COLO668 (cell line): ENCODE measurements at regions not wholly inside any gene's neighbourhood (a gene's known extent, or its start where the extent isn't known, plus 50 kb on each side); places are given as distances from the start of the nearest gene placed in this dataset.
"Not testable (repeated sequence)": the region's sequence is repeated elsewhere in the genome, so short reads cannot be mapped to it uniquely, and the experiment has no call there.

Experiments
- DNase-seq: peaks from one replicate; lab custom pipeline; 2025; ENCODE audit not compliant: unreplicated experiment; lab: John Stamatoyannopoulos, UW

GRCh38 chr12:63508543-63508942 is 159.8 kb downstream of the DPY19L2 start:
- no peak for DNase-seq

- no peak for DNase-seq
These were observed 168.7 kb downstream of the DPY19L2 start for GRCh38 chr12:63499567-63499966.

GRCh38 chr12:63498239-63498638 is 170.1 kb downstream of the DPY19L2 start:
- DNase-seq, result no peak

GRCh38 chr12:63496654-63497053 is 171.6 kb downstream of the DPY19L2 start:
- no peak for DNase-seq

GRCh38 chr12:63495974-63496373 is 172.3 kb downstream of the DPY19L2 start:
- no peak for DNase-seq

GRCh38 chr12:63493357-63493756 is 174.9 kb downstream of the DPY19L2 start:
- DNase-seq, result not testable (repeated sequence)

- no peak for DNase-seq
These were observed 188.1 kb downstream of the DPY19L2 start for GRCh38 chr12:63480186-63480585.

- DNase-seq, result no peak
These were observed 198.1 kb downstream of the DPY19L2 start for GRCh38 chr12:63470161-63470560.

- DNase-seq, result no peak
These were observed 200.3 kb downstream of the DPY19L2 start for GRCh38 chr12:63467951-63468350.

- DNase-seq, result no peak
These were observed 210.4 kb downstream of the DPY19L2 start for GRCh38 chr12:63457857-63458256.

- DNase-seq, result no peak
These were observed 210.9 kb downstream of the DPY19L2 start for GRCh38 chr12:63457428-63457827.

GRCh38 chr12:63450816-63451215 is 217.5 kb downstream of the DPY19L2 start:
- DNase-seq, result no peak

- no peak for DNase-seq
These were observed 218.0 kb downstream of the DPY19L2 start for GRCh38 chr12:63450334-63450733.

GRCh38 chr12:63445224-63445880 is 222.9 kb downstream of the DPY19L2 start:
- DNase-seq, result no peak

- no peak for DNase-seq
These were observed 228.2 kb downstream of the DPY19L2 start for GRCh38 chr12:63440048-63440447.

- DNase-seq, result not testable (repeated sequence)
These were observed 233.9 kb downstream of the DPY19L2 start for GRCh38 chr12:63434384-63434783.

- DNase-seq, result not testable (repeated sequence)
These were observed 240.3 kb downstream of the DPY19L2 start for GRCh38 chr12:63427969-63428368.

- not testable (repeated sequence) for DNase-seq
These were observed 241.3 kb downstream of the DPY19L2 start for GRCh38 chr12:63427029-63427428.

- no peak for DNase-seq
These were observed 243.6 kb downstream of the DPY19L2 start for GRCh38 chr12:63424671-63425070.

GRCh38 chr12:63423839-63424238 is 244.5 kb downstream of the DPY19L2 start:
- no peak for DNase-seq

GRCh38 chr12:63420206-63420644 is 248.1 kb downstream of the DPY19L2 start:
- DNase-seq, result peak; percentile 82

GRCh38 chr12:63419154-63419553 is 249.1 kb downstream of the DPY19L2 start:
- no peak for DNase-seq

GRCh38 chr12:63416788-63417187 is 251.5 kb downstream of the DPY19L2 start:
- no peak for DNase-seq
